Neural cell (in vitro differentiated cells): ENCODE measurements at regions not wholly inside any gene's neighbourhood (a gene's known extent, or its start where the extent isn't known, plus 50 kb on each side); places are given as distances from the start of the nearest gene placed in this dataset.
"Not testable (repeated sequence)": the region's sequence is repeated elsewhere in the genome, so short reads cannot be mapped to it uniquely, and the experiment has no call there.

Source experiments
- H2AFZ ChIP-seq: fragments of 200-600, 300-800 bp; sonication (generic), shearing (Covaris generic); 2 replicates; pipeline ENCODE4 v1.6.0; 2014; ENCODE audit warnings: low read depth, mild to moderate bottlenecking, antibody characterized with exemption, low read length, moderate library complexity
- H3F3A ChIP-seq: fragments of 200-600 bp; shearing (Covaris generic); 2 replicates; pipeline ENCODE4 v1.6.1; 2016; ENCODE audit warnings: mild to moderate bottlenecking, moderate library complexity, mixed read lengths, antibody characterized with exemption, low read length; ENCODE audit not compliant: insufficient read depth, poor library complexity, severe bottlenecking
- H3K27ac ChIP-seq: fragments of 200-600, 300-800 bp; sonication (generic), shearing (Covaris generic); 2 replicates; pipeline ENCODE4 v1.5.1; 2014; ENCODE audit warnings: mild to moderate bottlenecking, low read length, moderate library complexity
- H3K27me3 ChIP-seq: fragments of 300-800, 200-600 bp; sonication (generic), shearing (Covaris generic); 2 replicates; pipeline ENCODE4 v1.6.0; 2014; ENCODE audit warnings: mild to moderate bottlenecking, low read depth, low read length, moderate library complexity; ENCODE audit not compliant: insufficient read depth
- H3K36me3 ChIP-seq: fragments of 300-800, 200-600 bp; sonication (generic), shearing (Covaris generic); 2 replicates; pipeline ENCODE4 v1.5.1; 2014; ENCODE audit warnings: mild to moderate bottlenecking, antibody characterized with exemption, low read length, moderate library complexity; ENCODE audit not compliant: insufficient read depth
- H3K4me2 ChIP-seq: fragments of 300-800, 200-600 bp; sonication (generic), shearing (Covaris generic); 2 replicates; pipeline ENCODE4 v1.6.0; 2014; ENCODE audit warnings: mild to moderate bottlenecking, low read length
- H3K4me3 ChIP-seq: fragments of 300-800, 200-600 bp; sonication (generic), shearing (Covaris generic); 2 replicates; pipeline ENCODE4 v1.5.1; 2014; ENCODE audit warnings: mild to moderate bottlenecking, low read length, moderate library complexity
- H3K79me2 ChIP-seq: fragments of 200-600 bp; shearing (Covaris generic); replicated peaks from 2 replicates; pipeline ENCODE4 v1.6.0; 2014; ENCODE audit warnings: mild to moderate bottlenecking, low read length, moderate library complexity; ENCODE audit not compliant: insufficient read depth
- H3K9ac ChIP-seq: fragments of 300-800, 200-600 bp; sonication (generic), shearing (Covaris generic); 2 replicates; pipeline ENCODE4 v1.6.1; 2016; ENCODE audit warnings: mild to moderate bottlenecking, low read length, mixed read lengths
- H3K9me2 ChIP-seq: fragments of 200-600 bp; shearing (Covaris generic); 2 replicates; pipeline ENCODE4 v1.6.1; 2016; ENCODE audit warnings: mild to moderate bottlenecking, low read length, mixed read lengths; ENCODE audit not compliant: insufficient read depth
- H3K9me3 ChIP-seq: fragments of 200-600, 300-800 bp; sonication (generic), shearing (Covaris generic); 2 replicates; pipeline ENCODE4 v1.6.1; 2016; ENCODE audit warnings: mild to moderate bottlenecking, mixed run types, low read length, moderate library complexity, mixed read lengths
- H4K20me1 ChIP-seq: fragments of 200-600 bp; shearing (Covaris generic); 2 replicates; pipeline ENCODE4 v1.6.1; 2016; ENCODE audit warnings: mild to moderate bottlenecking, mixed run types; ENCODE audit not compliant: insufficient read depth
- EP300 ChIP-seq: fragments of 450-650 bp; conservative IDR thresholded peaks from 2 replicates; pipeline ENCODE4 v1.6.1; 2014; ENCODE audit warnings: antibody characterized with exemption, mild to moderate bottlenecking, moderate library complexity; ENCODE audit not compliant: poor library complexity, severe bottlenecking
- EZH2 ChIP-seq: fragments of 200-600, 300-800 bp; shearing (Covaris generic), sonication (generic); IDR thresholded peaks from 2 replicates; pipeline ENCODE4 v1.6.1; 2014; ENCODE audit warnings: antibody characterized with exemption, low read length, borderline replicate concordance, mild to moderate bottlenecking; ENCODE audit not compliant: insufficient read depth, poor library complexity, severe bottlenecking
- MXI1 ChIP-seq: fragments of 450-650 bp; conservative IDR thresholded peaks from 2 replicates; pipeline ENCODE4 v1.6.1; 2014; ENCODE audit warnings: antibody characterized with exemption, mild to moderate bottlenecking; ENCODE audit not compliant: poor library complexity, severe bottlenecking
- POLR2AphosphoS5 ChIP-seq: IDR thresholded peaks from 2 replicates; pipeline ENCODE4 v1.6.1; 2012
- RAD21 ChIP-seq: fragments of 450-650 bp; conservative IDR thresholded peaks from 2 replicates; pipeline ENCODE4 v1.6.1; 2014; ENCODE audit warnings: antibody characterized with exemption, mild to moderate bottlenecking, moderate library complexity
- SMC3 ChIP-seq: fragments of 450-650 bp; conservative IDR thresholded peaks from 2 replicates; pipeline ENCODE4 v1.6.1; 2014; ENCODE audit warnings: antibody characterized with exemption, mild to moderate bottlenecking, moderate library complexity; ENCODE audit not compliant: poor library complexity
- TAF1 ChIP-seq: IDR thresholded peaks from 2 replicates; pipeline ENCODE4 v1.6.1; 2012; ENCODE audit warnings: low read depth
- TF ChIP-seq, protein P1 (sequence below): fragments of 450-650 bp; IDR thresholded peaks from 2 replicates; pipeline ENCODE4 v1.5.1; 2014; ENCODE audit warnings: antibody characterized with exemption, mild to moderate bottlenecking, moderate library complexity; ENCODE audit not compliant: poor library complexity, severe bottlenecking
- TF ChIP-seq, protein P2 (sequence below): IDR thresholded peaks from 2 replicates; pipeline ENCODE4 v1.6.1; 2012; ENCODE audit warnings: borderline replicate concordance

DNA sequence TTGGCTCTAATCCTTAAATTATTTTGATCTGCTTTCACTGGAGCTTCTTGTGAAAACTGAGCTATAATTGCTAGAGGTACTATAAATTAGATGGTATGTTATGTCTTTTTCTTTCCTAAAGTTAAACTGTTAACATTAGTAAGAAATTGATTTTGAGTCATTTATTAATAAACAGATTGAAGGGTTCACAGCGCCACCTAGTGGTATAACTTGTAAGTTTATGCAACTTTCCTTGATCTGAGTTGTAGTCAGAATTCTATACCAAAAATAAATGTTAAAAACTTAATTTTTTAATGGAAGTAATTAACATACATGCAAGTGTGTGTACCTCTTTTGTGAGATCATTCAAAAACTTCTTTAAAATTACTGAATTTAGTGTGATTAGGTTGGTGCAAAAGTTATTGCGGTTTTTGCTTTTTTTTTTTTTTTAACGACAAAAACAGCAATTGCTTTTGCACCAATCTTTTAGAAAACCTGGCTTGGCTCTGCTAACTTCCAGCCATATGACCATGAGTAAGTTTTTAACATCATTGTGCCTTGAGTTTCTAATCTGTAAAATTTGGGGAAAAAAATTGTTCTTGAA, 151.5 kb downstream of the CENPC start:
- H3K36me3 ChIP-seq: no peaks in the 10 kb centered on the region
- no peak overlapping the region for H3K27ac ChIP-seq
- no peak overlapping the region for H2AFZ ChIP-seq
- no peak overlapping the region for H3K9ac ChIP-seq
- H3K79me2 ChIP-seq: no peaks in the 10 kb centered on the region
- no peaks in the 10 kb centered on the region for H3F3A ChIP-seq
- H3K4me2 ChIP-seq: no peak overlapping the region
- no peaks in the 10 kb centered on the region for H3K9me2 ChIP-seq
- no peak overlapping the region for H3K4me3 ChIP-seq
- no peaks in the 10 kb centered on the region for H3K9me3 ChIP-seq
- no peaks in the 10 kb centered on the region for H3K27me3 ChIP-seq
- TF ChIP-seq EP300 (no peak), EZH2 (no peak), RAD21 (peak; percentile 78), SMC3 (peak; percentile 72)
- TF ChIP-seq, protein P1, sequence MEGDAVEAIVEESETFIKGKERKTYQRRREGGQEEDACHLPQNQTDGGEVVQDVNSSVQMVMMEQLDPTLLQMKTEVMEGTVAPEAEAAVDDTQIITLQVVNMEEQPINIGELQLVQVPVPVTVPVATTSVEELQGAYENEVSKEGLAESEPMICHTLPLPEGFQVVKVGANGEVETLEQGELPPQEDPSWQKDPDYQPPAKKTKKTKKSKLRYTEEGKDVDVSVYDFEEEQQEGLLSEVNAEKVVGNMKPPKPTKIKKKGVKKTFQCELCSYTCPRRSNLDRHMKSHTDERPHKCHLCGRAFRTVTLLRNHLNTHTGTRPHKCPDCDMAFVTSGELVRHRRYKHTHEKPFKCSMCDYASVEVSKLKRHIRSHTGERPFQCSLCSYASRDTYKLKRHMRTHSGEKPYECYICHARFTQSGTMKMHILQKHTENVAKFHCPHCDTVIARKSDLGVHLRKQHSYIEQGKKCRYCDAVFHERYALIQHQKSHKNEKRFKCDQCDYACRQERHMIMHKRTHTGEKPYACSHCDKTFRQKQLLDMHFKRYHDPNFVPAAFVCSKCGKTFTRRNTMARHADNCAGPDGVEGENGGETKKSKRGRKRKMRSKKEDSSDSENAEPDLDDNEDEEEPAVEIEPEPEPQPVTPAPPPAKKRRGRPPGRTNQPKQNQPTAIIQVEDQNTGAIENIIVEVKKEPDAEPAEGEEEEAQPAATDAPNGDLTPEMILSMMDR: peak; percentile 80
- TF ChIP-seq, protein P2, sequence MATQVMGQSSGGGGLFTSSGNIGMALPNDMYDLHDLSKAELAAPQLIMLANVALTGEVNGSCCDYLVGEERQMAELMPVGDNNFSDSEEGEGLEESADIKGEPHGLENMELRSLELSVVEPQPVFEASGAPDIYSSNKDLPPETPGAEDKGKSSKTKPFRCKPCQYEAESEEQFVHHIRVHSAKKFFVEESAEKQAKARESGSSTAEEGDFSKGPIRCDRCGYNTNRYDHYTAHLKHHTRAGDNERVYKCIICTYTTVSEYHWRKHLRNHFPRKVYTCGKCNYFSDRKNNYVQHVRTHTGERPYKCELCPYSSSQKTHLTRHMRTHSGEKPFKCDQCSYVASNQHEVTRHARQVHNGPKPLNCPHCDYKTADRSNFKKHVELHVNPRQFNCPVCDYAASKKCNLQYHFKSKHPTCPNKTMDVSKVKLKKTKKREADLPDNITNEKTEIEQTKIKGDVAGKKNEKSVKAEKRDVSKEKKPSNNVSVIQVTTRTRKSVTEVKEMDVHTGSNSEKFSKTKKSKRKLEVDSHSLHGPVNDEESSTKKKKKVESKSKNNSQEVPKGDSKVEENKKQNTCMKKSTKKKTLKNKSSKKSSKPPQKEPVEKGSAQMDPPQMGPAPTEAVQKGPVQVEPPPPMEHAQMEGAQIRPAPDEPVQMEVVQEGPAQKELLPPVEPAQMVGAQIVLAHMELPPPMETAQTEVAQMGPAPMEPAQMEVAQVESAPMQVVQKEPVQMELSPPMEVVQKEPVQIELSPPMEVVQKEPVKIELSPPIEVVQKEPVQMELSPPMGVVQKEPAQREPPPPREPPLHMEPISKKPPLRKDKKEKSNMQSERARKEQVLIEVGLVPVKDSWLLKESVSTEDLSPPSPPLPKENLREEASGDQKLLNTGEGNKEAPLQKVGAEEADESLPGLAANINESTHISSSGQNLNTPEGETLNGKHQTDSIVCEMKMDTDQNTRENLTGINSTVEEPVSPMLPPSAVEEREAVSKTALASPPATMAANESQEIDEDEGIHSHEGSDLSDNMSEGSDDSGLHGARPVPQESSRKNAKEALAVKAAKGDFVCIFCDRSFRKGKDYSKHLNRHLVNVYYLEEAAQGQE: no peak
- H4K20me1 ChIP-seq: no peaks in the 10 kb centered on the region

GRCh38 chr4:67393007-67393406, 152.3 kb downstream of the CENPC start:
- Histone ChIP-seq H3K36me3 (no peaks in the 10 kb centered on the region), H3F3A (no peaks in the 10 kb centered on the region), H3K4me2 (no peak overlapping the region), H4K20me1 (no peaks in the 10 kb centered on the region), H3K79me2 (no peaks in the 10 kb centered on the region), H3K27ac (no peak overlapping the region), H2AFZ (no peak overlapping the region), H3K9me3 (no peaks in the 10 kb centered on the region), H3K27me3 (no peaks in the 10 kb centered on the region), H3K4me3 (no peak overlapping the region), H3K9ac (no peak overlapping the region), H3K9me2 (no peaks in the 10 kb centered on the region)
- TF ChIP-seq, protein P1: no peak
- TF ChIP-seq, protein P2: no peak
- TF ChIP-seq TAF1 (no peak), RAD21 (no peak), POLR2AphosphoS5 (no peak), EZH2 (no peak), EP300 (no peak), SMC3 (no peak), MXI1 (no peak)

- H3K27me3 ChIP-seq, H3K4me3 ChIP-seq, H3K36me3 ChIP-seq, H3K27ac ChIP-seq, H3K9me3 ChIP-seq, H3K9me2 ChIP-seq, H3K79me2 ChIP-seq, H3F3A ChIP-seq, H2AFZ ChIP-seq, H3K4me2 ChIP-seq, H3K9ac ChIP-seq, H4K20me1 ChIP-seq: not testable (repeated sequence)
Measured at GRCh38 chr4:67381406-67381804, 163.9 kb downstream of the CENPC start.
